ENCODE measurements at regions not wholly inside any gene's neighbourhood (a gene's known extent, or its start where the extent isn't known, plus 50 kb on each side); places are given as distances from the start of the nearest gene placed in this dataset.

DNA sequence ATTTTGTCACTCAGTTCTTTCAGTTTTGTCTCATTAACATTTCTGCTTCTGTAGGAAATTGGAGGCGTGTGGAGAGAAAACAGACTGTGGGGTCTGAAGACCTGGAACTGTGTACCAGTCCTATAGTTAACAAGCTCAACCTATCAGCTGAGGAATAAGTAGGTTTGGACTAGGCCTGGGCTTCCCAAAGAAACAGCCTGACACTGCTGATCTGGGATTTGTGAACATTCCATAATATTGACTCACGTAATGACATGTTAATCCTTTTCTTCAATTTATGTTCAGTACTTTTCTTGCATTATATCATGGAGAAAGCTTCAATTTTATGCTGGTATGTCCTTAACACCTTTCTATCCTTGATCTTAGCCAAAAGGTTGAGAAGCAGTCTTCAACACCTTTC lies 181.6 kb upstream of the RORA start:
- Mint-ChIP-seq H3K36me3 (ENCODE audit: low read depth) (no peaks in the 10 kb centered on the region), H3K27me3 (ENCODE audit: low read depth) (peaks cover 2% of the 10 kb centered on the region), H3K9me3 (no peaks in the 10 kb centered on the region), H3K27ac (ENCODE audit: unreplicated experiment) (no peak overlapping the region), H3K4me3 (no peak overlapping the region), H3K4me1 (no peaks in the 10 kb centered on the region)
- TF ChIP-seq, protein P1, sequence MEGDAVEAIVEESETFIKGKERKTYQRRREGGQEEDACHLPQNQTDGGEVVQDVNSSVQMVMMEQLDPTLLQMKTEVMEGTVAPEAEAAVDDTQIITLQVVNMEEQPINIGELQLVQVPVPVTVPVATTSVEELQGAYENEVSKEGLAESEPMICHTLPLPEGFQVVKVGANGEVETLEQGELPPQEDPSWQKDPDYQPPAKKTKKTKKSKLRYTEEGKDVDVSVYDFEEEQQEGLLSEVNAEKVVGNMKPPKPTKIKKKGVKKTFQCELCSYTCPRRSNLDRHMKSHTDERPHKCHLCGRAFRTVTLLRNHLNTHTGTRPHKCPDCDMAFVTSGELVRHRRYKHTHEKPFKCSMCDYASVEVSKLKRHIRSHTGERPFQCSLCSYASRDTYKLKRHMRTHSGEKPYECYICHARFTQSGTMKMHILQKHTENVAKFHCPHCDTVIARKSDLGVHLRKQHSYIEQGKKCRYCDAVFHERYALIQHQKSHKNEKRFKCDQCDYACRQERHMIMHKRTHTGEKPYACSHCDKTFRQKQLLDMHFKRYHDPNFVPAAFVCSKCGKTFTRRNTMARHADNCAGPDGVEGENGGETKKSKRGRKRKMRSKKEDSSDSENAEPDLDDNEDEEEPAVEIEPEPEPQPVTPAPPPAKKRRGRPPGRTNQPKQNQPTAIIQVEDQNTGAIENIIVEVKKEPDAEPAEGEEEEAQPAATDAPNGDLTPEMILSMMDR (conservative IDR thresholded peaks at IDR 0.05): no peak
- no peak for DNase-seq (ENCODE audit: low read depth, low spot score)

DNA sequence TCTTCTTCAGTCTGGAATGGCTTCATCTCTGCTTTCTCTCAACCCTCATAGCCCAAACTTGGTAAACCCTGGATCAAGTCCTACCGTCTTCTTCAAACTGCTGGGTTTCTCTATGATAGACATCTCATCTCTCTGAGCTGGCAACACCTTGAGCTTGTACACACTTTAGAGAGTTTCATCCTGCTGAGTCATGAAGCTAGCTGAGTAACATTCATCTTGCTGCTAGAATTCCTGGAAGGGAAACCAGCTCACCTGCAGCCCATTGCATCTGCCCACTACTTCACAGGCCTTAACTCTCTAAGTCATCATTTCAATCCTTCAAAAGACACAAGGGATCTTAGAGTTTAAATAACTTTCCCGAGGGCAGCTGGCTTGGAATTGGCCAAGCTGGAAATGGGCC lies 175.5 kb upstream of the RORA start:
- Mint-ChIP-seq H3K36me3 (ENCODE audit: low read depth) (no peaks in the 10 kb centered on the region), H3K9me3 (no peaks in the 10 kb centered on the region), H3K27me3 (ENCODE audit: low read depth) (peaks cover 2% of the 10 kb centered on the region), H3K27ac (ENCODE audit: unreplicated experiment) (no peak overlapping the region), H3K4me1 (no peaks in the 10 kb centered on the region), H3K4me3 (no peak overlapping the region)
- TF ChIP-seq, protein P1 (conservative IDR thresholded peaks at IDR 0.05): no peak
- no peak for DNase-seq (ENCODE audit: low read depth, low spot score)

- no peaks in the 10 kb centered on the region for H3K36me3 Mint-ChIP-seq (ENCODE audit: low read depth)
- DNase-seq (ENCODE audit: low read depth, low spot score): no peak
- no peak overlapping the region for H3K27ac Mint-ChIP-seq (ENCODE audit: unreplicated experiment)
- H3K9me3 Mint-ChIP-seq: no peaks in the 10 kb centered on the region
- TF ChIP-seq, protein P1 (conservative IDR thresholded peaks at IDR 0.05): no peak
- H3K4me1 Mint-ChIP-seq: no peaks in the 10 kb centered on the region
- H3K27me3 Mint-ChIP-seq (ENCODE audit: low read depth): peaks cover 2% of the 10 kb centered on the region
- H3K4me3 Mint-ChIP-seq: no peak overlapping the region
These were observed 174.8 kb upstream of the RORA start for GRCh38 chr15:61403884-61404283.

DNA sequence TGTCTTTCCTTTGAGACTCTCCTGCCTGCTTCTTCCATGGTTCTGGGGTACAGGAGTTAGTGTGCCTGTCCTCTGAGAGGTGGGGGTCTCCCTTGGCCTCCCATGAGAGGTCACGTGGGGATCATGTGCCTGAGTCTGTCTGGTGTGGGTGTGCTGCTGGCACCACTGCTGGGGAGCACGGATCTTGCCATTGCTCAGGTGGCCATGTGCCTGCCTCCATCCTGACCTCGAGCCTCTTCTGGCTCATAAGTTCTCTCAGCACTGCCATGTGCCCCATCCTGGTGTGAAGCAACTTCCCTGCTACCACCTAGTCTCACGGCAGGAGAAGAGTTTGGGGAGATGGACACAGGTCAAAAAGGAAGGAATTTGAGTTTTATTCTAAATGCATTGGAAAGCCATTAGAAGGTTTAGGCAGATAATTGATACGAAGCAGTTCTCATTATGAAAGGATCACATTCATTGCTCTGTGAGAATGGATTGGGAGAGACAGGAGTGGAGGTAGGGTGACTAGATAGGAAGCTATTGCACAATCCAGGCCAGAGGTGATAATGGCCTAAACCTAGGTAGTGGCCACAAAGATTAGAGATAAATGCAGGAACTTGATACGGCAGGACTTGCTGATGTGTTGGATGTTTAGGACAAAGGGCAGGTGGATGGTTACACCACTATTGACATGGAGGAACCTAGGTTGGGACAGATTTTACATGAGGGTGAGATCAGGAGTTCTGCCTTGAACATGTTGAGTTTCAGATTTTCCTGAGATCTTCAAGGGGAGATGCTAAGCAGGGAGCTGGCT lies 173.0 kb upstream of the RORA start:
- Mint-ChIP-seq H3K4me3 (no peak overlapping the region), H3K9me3 (no peaks in the 10 kb centered on the region), H3K27ac (ENCODE audit: unreplicated experiment) (no peak overlapping the region), H3K4me1 (no peaks in the 10 kb centered on the region), H3K27me3 (ENCODE audit: low read depth) (no peaks in the 10 kb centered on the region), H3K36me3 (ENCODE audit: low read depth) (no peaks in the 10 kb centered on the region)
- TF ChIP-seq, protein P1 (conservative IDR thresholded peaks at IDR 0.05): no peak
- DNase-seq (ENCODE audit: low read depth, low spot score): no peak

GRCh38 chr15:61398310-61398709 lies 169.2 kb upstream of the RORA start:
- no peaks in the 10 kb centered on the region for H3K36me3 Mint-ChIP-seq (ENCODE audit: low read depth)
- TF ChIP-seq, protein P1 (conservative IDR thresholded peaks at IDR 0.05): no peak
- H3K9me3 Mint-ChIP-seq: no peaks in the 10 kb centered on the region
- no peak overlapping the region for H3K27ac Mint-ChIP-seq (ENCODE audit: unreplicated experiment)
- no peaks in the 10 kb centered on the region for H3K27me3 Mint-ChIP-seq (ENCODE audit: low read depth)
- H3K4me3 Mint-ChIP-seq: no peak overlapping the region
- DNase-seq (ENCODE audit: low read depth, low spot score): no peak
- H3K4me1 Mint-ChIP-seq: no peaks in the 10 kb centered on the region
